Gastroesophageal sphincter (tissue), 3 donors: ENCODE measurements at regions not wholly inside any gene's neighbourhood (a gene's known extent, or its start where the extent isn't known, plus 50 kb on each side); places are given as distances from the start of the nearest gene placed in this dataset.

Experiments used
- CTCF ChIP-seq, 4 experiments: fragments of 200-600 bp in 2 of 4; fragments of 450-650 bp in 2 of 4; sonication (generic) in 1 of 4; IDR thresholded peaks; one replicate each; pipeline ENCODE4 v1.5.1; 2017 to 2019; ENCODE audit warnings: antibody characterized with exemption in 4 of 4, mild to moderate bottlenecking in 2 of 4, moderate library complexity in 2 of 4
- EP300 ChIP-seq: sonication (generic); formaldehyde crosslinking; IDR thresholded peaks from one replicate; pipeline ENCODE4 v1.6.1; 2017; ENCODE audit warnings: antibody characterized with exemption, mild to moderate bottlenecking

GRCh38 chr4:26056406-26056805 lies 142.4 kb downstream of the SMIM20 start:
- TF ChIP-seq CTCF (IDR thresholded peaks at IDR 0.05) (no peak), EP300 (no peak)
